ENCODE measurements at regions not wholly inside any gene's neighbourhood (a gene's known extent, or its start where the extent isn't known, plus 50 kb on each side); places are given as distances from the start of the nearest gene placed in this dataset.

DNA sequence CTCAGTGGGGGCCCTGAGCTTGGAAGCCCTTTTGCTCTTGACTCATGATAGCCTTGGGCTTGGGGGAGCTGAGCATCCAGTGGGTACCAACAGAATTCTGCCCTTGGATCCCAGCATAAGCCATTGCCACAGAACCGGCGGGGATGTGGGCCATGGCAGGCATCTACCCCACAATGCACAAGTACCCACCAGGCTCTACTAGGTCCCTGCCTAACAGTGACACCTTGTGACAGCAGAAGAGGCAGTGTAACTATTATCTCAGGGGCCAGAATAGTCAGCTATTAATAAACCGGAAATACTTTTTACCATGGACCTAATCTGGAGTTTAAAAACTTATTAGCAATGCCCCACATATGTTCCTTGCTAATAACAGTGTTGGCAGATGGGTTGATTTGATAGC is 397.2 kb downstream of the TMEM182 start:
- no peaks in the 10 kb centered on the region for H3K9me3 ChIP-seq
- no peaks in the 10 kb centered on the region for H3K4me1 ChIP-seq
- TF ChIP-seq POLR2A (IDR thresholded peaks at IDR 0.05): no peak
- TF ChIP-seq, protein P1, sequence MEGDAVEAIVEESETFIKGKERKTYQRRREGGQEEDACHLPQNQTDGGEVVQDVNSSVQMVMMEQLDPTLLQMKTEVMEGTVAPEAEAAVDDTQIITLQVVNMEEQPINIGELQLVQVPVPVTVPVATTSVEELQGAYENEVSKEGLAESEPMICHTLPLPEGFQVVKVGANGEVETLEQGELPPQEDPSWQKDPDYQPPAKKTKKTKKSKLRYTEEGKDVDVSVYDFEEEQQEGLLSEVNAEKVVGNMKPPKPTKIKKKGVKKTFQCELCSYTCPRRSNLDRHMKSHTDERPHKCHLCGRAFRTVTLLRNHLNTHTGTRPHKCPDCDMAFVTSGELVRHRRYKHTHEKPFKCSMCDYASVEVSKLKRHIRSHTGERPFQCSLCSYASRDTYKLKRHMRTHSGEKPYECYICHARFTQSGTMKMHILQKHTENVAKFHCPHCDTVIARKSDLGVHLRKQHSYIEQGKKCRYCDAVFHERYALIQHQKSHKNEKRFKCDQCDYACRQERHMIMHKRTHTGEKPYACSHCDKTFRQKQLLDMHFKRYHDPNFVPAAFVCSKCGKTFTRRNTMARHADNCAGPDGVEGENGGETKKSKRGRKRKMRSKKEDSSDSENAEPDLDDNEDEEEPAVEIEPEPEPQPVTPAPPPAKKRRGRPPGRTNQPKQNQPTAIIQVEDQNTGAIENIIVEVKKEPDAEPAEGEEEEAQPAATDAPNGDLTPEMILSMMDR (IDR thresholded peaks at IDR 0.05): no peak
- H3K27me3 ChIP-seq: no peaks in the 10 kb centered on the region
- no peak overlapping the region for H3K27ac ChIP-seq
- no peak for DNase-seq
- H3K4me3 ChIP-seq: no peak overlapping the region
- intact Hi-C loops (cut with DNase I; ENCODE audit: low total_unique reads): no loop called here
- H3K36me3 ChIP-seq: no peaks in the 10 kb centered on the region

DNA sequence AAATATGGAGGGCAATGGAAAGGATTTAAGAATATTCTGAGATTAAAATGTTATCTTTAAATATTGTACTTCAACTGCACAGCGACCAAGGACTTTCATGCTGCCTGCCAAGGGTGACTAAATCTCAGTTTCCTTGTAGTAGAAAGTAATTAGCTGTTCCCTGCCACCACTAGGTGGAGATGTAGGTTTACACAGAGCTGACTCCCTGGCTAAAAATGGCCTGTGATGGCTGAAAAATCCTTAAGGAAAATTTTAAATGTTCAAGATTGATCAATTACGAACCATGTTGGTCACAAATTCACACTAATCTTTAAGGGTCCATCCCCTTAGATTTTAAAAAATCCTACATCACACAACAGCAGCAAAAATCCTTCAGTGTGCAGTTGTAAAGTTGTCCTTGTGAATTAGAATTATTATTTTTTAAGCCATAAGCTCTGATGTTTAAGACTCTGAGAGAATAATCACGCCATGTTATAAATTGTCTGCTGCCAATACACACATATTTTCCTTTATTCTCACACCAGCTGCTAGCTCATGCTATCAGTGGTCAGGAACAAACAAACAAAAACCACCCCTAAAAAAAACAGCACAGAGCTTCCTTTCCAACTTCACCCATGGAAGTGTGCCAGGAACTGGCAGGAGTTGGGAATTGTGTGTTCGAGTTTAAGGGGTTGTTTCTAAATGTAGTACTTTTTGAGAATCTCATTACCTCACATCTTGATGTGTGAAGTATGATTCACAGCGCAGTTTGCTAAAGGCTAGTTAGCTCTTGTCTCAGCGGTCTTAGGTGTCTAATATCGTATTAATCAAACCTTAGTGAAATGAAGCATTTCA is 399.8 kb downstream of the TMEM182 start:
- Histone ChIP-seq H3K36me3 (no peaks in the 10 kb centered on the region), H3K27ac (no peak overlapping the region), H3K9me3 (no peaks in the 10 kb centered on the region), H3K4me1 (no peaks in the 10 kb centered on the region), H3K27me3 (no peaks in the 10 kb centered on the region), H3K4me3 (no peak overlapping the region)
- DNase-seq: no peak
- intact Hi-C loops (cut with DNase I; ENCODE audit: low total_unique reads): no loop called here
- TF ChIP-seq POLR2A (IDR thresholded peaks at IDR 0.05): no peak
- TF ChIP-seq, protein P1 (IDR thresholded peaks at IDR 0.05): peak in 3 of 4 experiments; percentile 6 to 16 (median 16)

DNA sequence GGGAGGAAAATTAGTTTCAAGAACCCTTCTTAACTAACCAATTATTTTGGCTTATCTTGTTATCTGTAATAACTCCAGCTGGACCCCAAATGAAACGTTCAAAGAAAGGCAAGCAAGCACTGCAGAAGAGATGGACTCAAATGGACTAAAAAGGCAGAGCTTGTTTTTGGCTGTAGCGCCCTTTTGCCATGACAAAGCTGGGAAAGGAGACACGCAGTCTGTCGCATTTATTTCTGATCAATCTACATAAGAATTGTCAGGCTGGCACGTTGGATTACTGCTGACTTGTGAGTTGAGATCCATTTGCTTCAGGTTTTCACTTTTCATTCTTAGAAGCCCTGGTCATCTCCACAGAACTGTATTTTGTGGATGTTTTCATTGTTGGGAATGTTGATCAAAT is 402.9 kb downstream of the TMEM182 start:
- Histone ChIP-seq H3K4me3 (no peak overlapping the region), H3K36me3 (no peaks in the 10 kb centered on the region), H3K9me3 (no peaks in the 10 kb centered on the region), H3K27ac (no peak overlapping the region), H3K4me1 (no peaks in the 10 kb centered on the region), H3K27me3 (no peaks in the 10 kb centered on the region)
- TF ChIP-seq POLR2A (IDR thresholded peaks at IDR 0.05): no peak
- TF ChIP-seq, protein P1 (IDR thresholded peaks at IDR 0.05): no peak
- no peak for DNase-seq
- intact Hi-C loops (cut with DNase I; ENCODE audit: low total_unique reads): no loop called here

DNA sequence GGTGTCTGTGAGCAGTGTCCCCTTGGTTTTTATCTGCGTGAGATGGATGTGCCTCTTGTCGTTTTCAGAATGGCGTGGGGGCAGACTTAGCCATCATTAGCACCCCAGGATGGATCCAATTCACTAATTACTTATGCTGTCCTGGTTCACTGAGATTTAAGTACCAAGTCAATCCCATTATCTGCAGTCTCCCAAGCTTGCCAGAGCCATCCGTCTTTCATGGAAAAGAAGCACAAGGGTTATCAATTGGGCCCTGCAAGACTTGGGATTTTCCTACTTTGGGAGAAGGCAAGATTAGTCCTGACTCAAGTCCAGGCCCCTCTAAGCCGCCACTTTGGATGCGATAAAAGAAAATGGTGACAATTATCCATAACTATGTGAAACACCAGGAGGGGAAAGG is 404.0 kb downstream of the TMEM182 start:
- H3K36me3 ChIP-seq: no peaks in the 10 kb centered on the region
- H3K27ac ChIP-seq: no peak overlapping the region
- H3K9me3 ChIP-seq: no peaks in the 10 kb centered on the region
- H3K4me1 ChIP-seq: no peaks in the 10 kb centered on the region
- intact Hi-C loops (cut with DNase I; ENCODE audit: low total_unique reads): no loop called here
- H3K4me3 ChIP-seq: no peak overlapping the region
- DNase-seq: no peak
- no peaks in the 10 kb centered on the region for H3K27me3 ChIP-seq
- TF ChIP-seq POLR2A (IDR thresholded peaks at IDR 0.05): no peak
- TF ChIP-seq, protein P1 (IDR thresholded peaks at IDR 0.05): no peak

DNA sequence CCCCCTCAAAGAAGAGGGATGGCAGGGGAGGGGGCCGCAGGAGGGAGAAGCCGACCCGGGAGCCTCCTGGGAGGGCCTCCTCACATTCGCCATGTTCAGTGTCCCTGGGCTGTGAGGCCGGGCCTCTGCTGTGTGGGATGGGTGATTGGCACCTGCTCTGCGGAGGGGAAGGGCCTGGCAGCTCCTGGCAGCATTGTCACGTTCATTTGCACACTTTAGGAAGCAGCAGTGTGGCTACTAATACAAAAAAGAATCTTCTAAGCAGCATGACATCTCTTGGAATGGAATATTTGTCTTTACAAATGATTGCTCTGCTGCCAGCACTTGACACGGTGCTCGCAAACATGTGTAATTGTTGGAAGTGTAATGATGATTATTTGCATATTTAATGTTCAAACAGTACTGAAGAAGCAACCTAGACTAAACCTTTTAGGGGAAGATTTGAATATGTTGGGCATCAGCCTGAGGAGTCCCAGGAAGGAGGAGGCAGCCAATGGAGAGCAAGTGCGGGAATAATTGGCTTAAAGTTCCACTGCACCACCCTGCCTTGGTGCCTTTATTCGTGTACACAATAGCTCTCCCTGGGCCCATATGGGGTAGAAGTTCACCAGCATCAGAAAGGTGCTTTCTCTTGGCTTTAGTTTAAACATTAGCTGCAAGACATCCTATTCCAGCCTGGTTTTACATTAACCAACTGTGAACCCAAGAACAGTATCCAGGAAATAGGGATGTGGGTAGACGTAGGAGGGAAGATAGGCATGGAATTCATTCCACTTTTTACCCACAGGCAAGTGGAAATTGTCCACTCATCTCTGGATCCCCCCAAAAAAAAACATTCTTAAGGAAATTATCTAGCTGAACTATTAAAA is 404.9 kb downstream of the TMEM182 start:
- H3K27ac ChIP-seq: no peak overlapping the region
- H3K4me1 ChIP-seq: no peaks in the 10 kb centered on the region
- intact Hi-C loops (cut with DNase I; ENCODE audit: low total_unique reads): no loop called here
- no peak for DNase-seq
- H3K36me3 ChIP-seq: no peaks in the 10 kb centered on the region
- H3K4me3 ChIP-seq: no peak overlapping the region
- TF ChIP-seq POLR2A (IDR thresholded peaks at IDR 0.05): no peak
- TF ChIP-seq, protein P1 (IDR thresholded peaks at IDR 0.05): no peak
- no peaks in the 10 kb centered on the region for H3K27me3 ChIP-seq
- no peaks in the 10 kb centered on the region for H3K9me3 ChIP-seq
